CD4-positive, alpha-beta memory T cell (primary cell): ENCODE measurements at regions not wholly inside any gene's neighbourhood (a gene's known extent, or its start where the extent isn't known, plus 50 kb on each side); places are given as distances from the start of the nearest gene placed in this dataset.

Experiments
- CTCF ChIA-PET: fragments of 350-600 bp; sonication (Branson Sonifier 250); formaldehyde crosslinking; loops from one replicate; lab custom pipeline; 2021; ENCODE audit warnings: inconsistent platforms; ENCODE audit not compliant: partially characterized antibody; lab: Charles Lee
- POLR2A ChIA-PET: fragments of 350-600 bp; sonication (Branson Sonifier 250); formaldehyde crosslinking; loops from one replicate; lab custom pipeline; 2021; ENCODE audit not compliant: partially characterized antibody; lab: Charles Lee
- DNase-seq, 5 donors: peaks; one replicate each; pipeline versions ENCODE4 v3.0.0 to v3.0.0-alpha.2; 2020 to 2022; ENCODE audit warnings: mixed read lengths in 1 of 5
- H3K27ac ChIP-seq: one replicate; pipeline ENCODE4 v1.7.0; 2013; ENCODE audit warnings: low read depth, low read length
- H3K27me3 ChIP-seq: 2 replicates; pipeline ENCODE4 v1.7.0; 2013; ENCODE audit warnings: mild to moderate bottlenecking, low read length, moderate library complexity; ENCODE audit not compliant: insufficient read depth
- H3K36me3 ChIP-seq: 2 replicates; pipeline ENCODE4 v1.7.0; 2013; ENCODE audit warnings: mild to moderate bottlenecking, low read length, moderate library complexity; ENCODE audit not compliant: insufficient read depth
- H3K4me1 ChIP-seq: 2 replicates; pipeline ENCODE4 v1.7.0; 2013; ENCODE audit warnings: mild to moderate bottlenecking, low read length, moderate library complexity; ENCODE audit not compliant: insufficient read depth
- H3K4me3 ChIP-seq, 2 donors: one replicate each; pipeline ENCODE4 v1.7.0; 2013; ENCODE audit warnings: low read length in 2 of 2, mild to moderate bottlenecking in 1 of 2
- H3K9me3 ChIP-seq, 2 donors: one replicate each; pipeline ENCODE4 v1.7.0; 2013; ENCODE audit warnings: low read length in 2 of 2, control low read depth in 1 of 2; ENCODE audit not compliant: control insufficient read depth in 1 of 2
- H3K27ac Mint-ChIP-seq, 7 donors: one replicate each; pipeline ENCODE4 v1.8.0; 2020 to 2021; ENCODE audit warnings: mixed read lengths in 7 of 7, mild to moderate bottlenecking in 6 of 7, inconsistent platforms in 3 of 7, moderate library complexity in 3 of 7
- H3K27me3 Mint-ChIP-seq, 2 donors: one replicate each; pipeline ENCODE4 v1.8.0; 2020 to 2021; ENCODE audit warnings: mixed read lengths in 2 of 2
- H3K36me3 Mint-ChIP-seq, 2 donors: one replicate each; pipeline ENCODE4 v1.8.0; 2020 to 2021; ENCODE audit warnings: mixed read lengths in 2 of 2, inconsistent platforms in 1 of 2, mild to moderate bottlenecking in 1 of 2
- H3K4me1 Mint-ChIP-seq, 4 donors: one replicate each; pipeline ENCODE4 v1.8.0; 2020 to 2021; ENCODE audit warnings: mixed read lengths in 4 of 4, mild to moderate bottlenecking in 1 of 4
- H3K4me3 Mint-ChIP-seq, 8 donors: one replicate each; pipeline ENCODE4 v1.8.0; 2020 to 2021; ENCODE audit warnings: mixed read lengths in 8 of 8, mild to moderate bottlenecking in 7 of 8, moderate library complexity in 6 of 8, inconsistent platforms in 3 of 8
- H3K9me3 Mint-ChIP-seq, 8 donors: one replicate each; pipeline ENCODE4 v1.8.0; 2020 to 2021; ENCODE audit warnings: mixed read lengths in 8 of 8, mild to moderate bottlenecking in 5 of 8, inconsistent platforms in 3 of 8, moderate library complexity in 1 of 8
- intact Hi-C: fragments of 100-400 bp; cut with micrococcal nuclease; formaldehyde crosslinking; loops from one replicate; pipeline ENCODE4 v1.15.1; 2023

DNA sequence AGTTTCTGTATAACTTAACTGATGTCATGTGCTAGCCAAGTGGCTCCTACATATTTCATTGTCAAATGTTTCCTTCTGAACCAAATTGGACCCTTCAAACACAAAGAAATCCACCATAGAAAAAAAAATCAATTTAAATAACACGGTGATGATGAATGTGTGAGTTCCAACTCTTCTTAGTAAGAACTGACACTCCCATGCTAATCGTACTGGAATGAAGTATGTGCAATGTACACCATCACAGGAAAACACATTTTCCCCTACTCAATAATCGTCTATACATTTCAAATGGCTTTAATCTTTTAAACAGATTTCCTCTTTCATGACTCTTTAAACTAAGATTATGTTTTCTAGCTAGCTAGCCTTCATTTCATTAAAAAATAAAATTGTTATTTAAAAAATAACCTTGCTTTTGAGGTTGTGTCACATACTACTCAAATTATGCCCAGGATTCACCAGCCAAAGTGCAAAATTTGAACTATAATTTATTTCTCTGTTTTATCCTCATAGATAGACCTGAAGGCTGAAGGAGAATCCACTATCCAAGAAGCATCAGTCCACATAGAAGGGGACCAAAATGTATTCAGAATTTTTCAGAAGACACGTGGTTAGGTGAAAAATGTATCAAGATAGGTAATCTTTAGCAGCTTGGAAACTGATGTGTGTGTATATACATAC is 131.0 kb upstream of the ITGA1 start:
- Histone ChIP-seq H3K27me3 (no peaks in the 10 kb centered on the region), H3K27ac (no peak overlapping the region), H3K4me3 (no peak overlapping the region), H3K9me3 (no peaks in the 10 kb centered on the region), H3K4me1 (peaks cover 4% of the 10 kb centered on the region), H3K36me3 (no peaks in the 10 kb centered on the region)
- Mint-ChIP-seq H3K4me3 (no peak overlapping the region), H3K9me3 (no peaks in the 10 kb centered on the region), H3K27ac (no peak overlapping the region), H3K4me1 (no peaks in the 10 kb centered on the region), H3K27me3 (peaks cover 5 to 13% of the 10 kb centered on the region in 2 donors), H3K36me3 (no peaks in the 10 kb centered on the region)
- ChIA-PET CTCF (interaction anchor here (0.7 to 6.0 kb wide), 10 partner anchors 9 to 1699 kb away, joined by 3 to 37 read pairs (median 4); no protein-coding TSS in a partner anchor), POLR2A (no interaction called here)
- intact Hi-C loops: loop anchor here (1.0 to 2.0 kb wide), 3 partner anchors 258 to 1697 kb away; no protein-coding TSS in a partner anchor
- DNase-seq: peak in 1 of 5 donors; percentile 2

DNA sequence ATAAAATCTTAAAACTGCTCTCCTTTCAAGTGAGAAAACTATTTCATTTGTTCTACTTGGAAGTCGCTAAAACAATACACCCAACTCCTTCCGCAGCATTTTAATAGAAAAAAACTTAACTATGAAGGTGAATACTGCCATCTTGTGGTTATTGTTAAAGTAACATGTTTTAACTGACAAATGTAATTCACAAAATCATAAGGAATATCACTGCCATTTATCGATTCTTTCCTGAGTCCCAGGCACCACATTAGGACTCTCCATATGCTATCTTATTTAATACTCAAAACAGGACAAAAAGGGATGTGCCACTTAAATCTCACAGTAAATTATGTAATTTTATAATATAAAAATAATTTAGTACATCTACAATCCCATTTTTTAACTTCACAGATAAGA is 130.5 kb upstream of the ITGA1 start:
- Histone ChIP-seq H3K9me3 (no peaks in the 10 kb centered on the region), H3K27ac (no peak overlapping the region), H3K4me3 (no peak overlapping the region), H3K36me3 (no peaks in the 10 kb centered on the region), H3K4me1 (peaks cover 4% of the 10 kb centered on the region), H3K27me3 (no peaks in the 10 kb centered on the region)
- Mint-ChIP-seq H3K4me3 (no peak overlapping the region), H3K27me3 (peaks cover 3 to 12% of the 10 kb centered on the region in 2 donors), H3K27ac (no peak overlapping the region), H3K9me3 (no peaks in the 10 kb centered on the region), H3K4me1 (no peaks in the 10 kb centered on the region), H3K36me3 (no peaks in the 10 kb centered on the region)
- POLR2A ChIA-PET: no interaction called here
- CTCF ChIA-PET: interaction anchor here (0.7 to 6.0 kb wide), 11 partner anchors 9 to 1699 kb away, joined by 3 to 37 read pairs (median 4); no protein-coding TSS in a partner anchor
- intact Hi-C loops: loop anchor here (1.0 to 2.0 kb wide), 3 partner anchors 258 to 1698 kb away; no protein-coding TSS in a partner anchor
- DNase-seq: peak in 4 of 5 donors; percentile 45 to 53 (median 51)

DNA sequence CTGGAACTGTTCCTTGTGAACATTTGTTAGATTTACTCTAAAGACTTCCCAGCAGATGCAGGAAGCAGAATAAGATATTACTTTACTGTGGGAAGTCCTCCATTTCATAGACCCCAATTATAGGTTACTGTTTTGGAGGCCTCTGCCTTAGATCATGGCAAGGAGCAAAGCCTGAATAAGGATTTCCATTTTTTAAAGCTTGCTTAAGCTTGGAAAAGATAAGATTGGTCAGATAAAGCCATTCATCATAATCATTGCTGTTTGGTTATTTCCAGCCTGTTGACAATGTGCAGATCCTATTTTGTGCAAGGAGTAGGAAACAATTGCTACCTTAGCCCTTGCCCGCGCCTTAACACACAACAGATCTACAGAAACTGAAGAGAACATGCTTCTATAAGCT is 129.5 kb upstream of the ITGA1 start:
- H3K27ac ChIP-seq: no peak overlapping the region
- CTCF ChIA-PET: interaction anchor here (1.3 to 6.0 kb wide), 10 partner anchors 8 to 1700 kb away, joined by 3 to 37 read pairs (median 4); no protein-coding TSS in a partner anchor
- no peaks in the 10 kb centered on the region for H3K36me3 ChIP-seq
- H3K4me3 Mint-ChIP-seq: no peak overlapping the region
- intact Hi-C loops: no loop called here
- POLR2A ChIA-PET: no interaction called here
- H3K36me3 Mint-ChIP-seq: no peaks in the 10 kb centered on the region
- peaks cover 4% of the 10 kb centered on the region for H3K4me1 ChIP-seq
- H3K27me3 ChIP-seq: no peaks in the 10 kb centered on the region
- H3K27me3 Mint-ChIP-seq: peaks cover 3 to 12% of the 10 kb centered on the region in 2 donors
- no peaks in the 10 kb centered on the region for H3K9me3 ChIP-seq
- DNase-seq: no peak
- H3K4me1 Mint-ChIP-seq: no peaks in the 10 kb centered on the region
- H3K27ac Mint-ChIP-seq: no peak overlapping the region
- no peaks in the 10 kb centered on the region for H3K9me3 Mint-ChIP-seq
- H3K4me3 ChIP-seq: no peak overlapping the region

DNA sequence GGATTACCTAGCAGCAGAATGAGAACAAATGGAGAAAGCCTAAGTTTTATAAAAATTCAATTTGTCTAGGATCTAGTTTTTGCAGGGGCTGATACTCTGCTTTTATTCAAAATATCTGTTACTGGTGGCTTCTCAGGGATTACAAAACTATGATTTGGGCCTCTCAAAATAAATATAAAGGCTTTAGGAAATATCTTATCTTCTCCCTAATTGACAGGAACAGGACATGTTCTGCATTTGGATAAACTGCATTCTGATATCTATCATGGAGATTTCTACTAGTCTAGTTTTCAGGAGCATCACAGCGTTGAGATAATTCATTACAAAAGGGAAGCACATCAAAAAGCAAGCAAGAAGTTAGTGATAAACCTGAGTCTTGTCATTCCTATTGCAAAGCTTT is 127.1 kb upstream of the ITGA1 start:
- no peaks in the 10 kb centered on the region for H3K36me3 ChIP-seq
- no peak for DNase-seq
- CTCF ChIA-PET: interaction anchor here (1.1 to 6.0 kb wide), 2 partner anchors 1697 to 1701 kb away, joined by 4 to 37 read pairs; no protein-coding TSS in a partner anchor
- POLR2A ChIA-PET: no interaction called here
- Mint-ChIP-seq H3K4me1 (peaks cover 0 to 4% (median 2%) of the 10 kb centered on the region in 4 donors), H3K9me3 (no peaks in the 10 kb centered on the region), H3K27ac (no peak overlapping the region), H3K27me3 (peaks cover 1 to 3% of the 10 kb centered on the region in 2 donors), H3K36me3 (no peaks in the 10 kb centered on the region), H3K4me3 (no peak overlapping the region)
- peaks cover 4% of the 10 kb centered on the region for H3K4me1 ChIP-seq
- no peak overlapping the region for H3K27ac ChIP-seq
- intact Hi-C loops: no loop called here
- no peak overlapping the region for H3K4me3 ChIP-seq
- no peaks in the 10 kb centered on the region for H3K9me3 ChIP-seq
- H3K27me3 ChIP-seq: no peaks in the 10 kb centered on the region

DNA sequence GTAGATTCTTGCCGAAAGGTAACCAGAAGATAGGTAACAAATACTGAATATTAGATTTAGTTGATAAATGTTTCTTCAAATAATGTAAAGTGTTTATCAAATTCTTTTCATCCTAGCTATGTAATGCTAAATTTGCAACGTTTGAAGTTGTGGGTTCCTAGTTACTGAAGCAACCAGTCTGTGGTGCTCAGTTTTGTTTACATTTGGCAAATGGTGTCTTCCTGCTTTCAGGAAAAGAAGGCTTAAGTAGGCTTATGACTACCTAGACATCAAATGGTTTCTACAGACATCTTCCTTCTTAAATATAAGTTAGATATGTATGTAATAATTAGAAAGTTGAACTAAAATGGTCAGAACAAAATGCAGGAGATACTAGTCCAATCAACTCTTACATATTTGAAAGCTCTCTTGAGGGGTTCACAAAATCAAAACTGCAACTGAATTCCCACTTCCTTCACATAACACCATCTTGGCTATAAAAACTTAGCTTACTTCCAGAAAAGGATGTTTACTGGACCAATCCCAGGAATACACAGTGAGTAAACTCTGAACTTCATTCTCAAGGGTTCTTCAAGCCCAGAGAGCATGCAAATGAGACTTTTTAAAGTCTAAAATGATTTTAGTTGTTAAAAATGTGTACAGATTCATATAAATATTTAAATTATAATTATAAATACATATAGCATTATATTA is 125.7 kb upstream of the ITGA1 start:
- POLR2A ChIA-PET: no interaction called here
- H3K27ac ChIP-seq: no peak overlapping the region
- H3K27me3 Mint-ChIP-seq: peaks cover 1 to 3% of the 10 kb centered on the region in 2 donors
- H3K27me3 ChIP-seq: no peaks in the 10 kb centered on the region
- CTCF ChIA-PET: interaction anchor here (0.6 to 6.0 kb wide), 3 partner anchors 254 to 1699 kb away, joined by 3 to 37 read pairs (median 3); no protein-coding TSS in a partner anchor
- DNase-seq: no peak
- H3K36me3 ChIP-seq: no peaks in the 10 kb centered on the region
- intact Hi-C loops: no loop called here
- H3K9me3 Mint-ChIP-seq: no peaks in the 10 kb centered on the region
- no peak overlapping the region for H3K4me3 Mint-ChIP-seq
- no peak overlapping the region for H3K4me3 ChIP-seq
- no peak overlapping the region for H3K27ac Mint-ChIP-seq
- peaks cover 1% of the 10 kb centered on the region for H3K4me1 ChIP-seq
- peaks cover 0 to 4% (median 3%) of the 10 kb centered on the region in 4 donors for H3K4me1 Mint-ChIP-seq
- H3K9me3 ChIP-seq: no peaks in the 10 kb centered on the region
- no peaks in the 10 kb centered on the region for H3K36me3 Mint-ChIP-seq

DNA sequence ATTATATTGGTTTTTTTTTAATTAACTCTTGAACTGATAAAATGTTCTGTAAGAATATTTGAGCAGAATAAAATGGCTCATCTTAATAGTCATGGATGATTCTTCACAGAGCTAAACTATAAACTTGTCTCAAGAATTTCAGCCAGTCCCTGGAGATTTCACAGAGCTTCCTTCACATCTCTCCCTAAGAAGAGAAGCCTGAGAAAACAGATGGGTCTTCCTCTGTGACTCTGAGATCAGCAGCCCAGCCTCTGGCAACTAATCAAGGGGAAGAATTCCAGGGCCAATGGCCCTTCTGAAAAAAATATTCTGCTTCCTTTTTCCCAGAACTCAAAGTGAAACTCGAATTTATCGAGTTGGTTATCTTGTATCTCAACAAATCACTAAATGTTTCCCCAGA is 122.2 kb upstream of the ITGA1 start:
- no peak overlapping the region for H3K4me3 ChIP-seq
- Mint-ChIP-seq H3K9me3 (no peaks in the 10 kb centered on the region), H3K36me3 (no peaks in the 10 kb centered on the region), H3K27ac (peak overlapping the region in 2 of 7 donors; percentile 42 to 75), H3K27me3 (peaks cover 5 to 6% of the 10 kb centered on the region in 2 donors), H3K4me3 (no peak overlapping the region), H3K4me1 (peaks cover 0 to 4% (median 3%) of the 10 kb centered on the region in 4 donors)
- no peaks in the 10 kb centered on the region for H3K9me3 ChIP-seq
- ChIA-PET CTCF (interaction anchor here (1.1 to 2.5 kb wide), 6 partner anchors 8 to 1702 kb away, joined by 4 to 19 read pairs (median 8); no protein-coding TSS in a partner anchor), POLR2A (no interaction called here)
- no peak overlapping the region for H3K27ac ChIP-seq
- intact Hi-C loops: no loop called here
- DNase-seq: no peak
- H3K36me3 ChIP-seq: no peaks in the 10 kb centered on the region
- no peaks in the 10 kb centered on the region for H3K27me3 ChIP-seq
- H3K4me1 ChIP-seq: no peaks in the 10 kb centered on the region

DNA sequence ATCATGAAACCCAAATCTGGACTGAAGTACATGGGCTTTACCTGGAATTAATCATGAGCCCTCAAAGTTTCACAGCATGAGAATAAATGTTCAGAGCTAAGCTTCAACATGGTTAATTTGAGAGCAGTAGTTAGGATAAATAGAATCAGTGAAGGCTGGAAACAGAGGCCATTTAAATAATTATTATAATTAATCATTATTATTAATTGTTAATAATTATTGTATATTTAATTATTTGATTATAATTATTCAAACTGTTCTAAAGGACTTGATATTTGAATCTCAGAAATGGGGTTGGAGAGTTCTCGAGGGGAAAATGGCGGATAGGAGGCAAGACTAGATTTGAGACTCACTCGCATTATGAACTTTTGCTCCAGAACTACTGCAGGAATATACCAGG is 119.6 kb upstream of the ITGA1 start:
- Histone ChIP-seq H3K4me3 (no peak overlapping the region), H3K27me3 (no peaks in the 10 kb centered on the region), H3K27ac (no peak overlapping the region), H3K4me1 (no peaks in the 10 kb centered on the region), H3K9me3 (no peaks in the 10 kb centered on the region), H3K36me3 (no peaks in the 10 kb centered on the region)
- Mint-ChIP-seq H3K9me3 (no peaks in the 10 kb centered on the region), H3K27me3 (peaks cover 3 to 6% of the 10 kb centered on the region in 2 donors), H3K4me3 (no peak overlapping the region), H3K27ac (no peak overlapping the region), H3K4me1 (peaks cover 4 to 14% (median 7%) of the 10 kb centered on the region in 4 donors), H3K36me3 (no peaks in the 10 kb centered on the region)
- intact Hi-C loops: no loop called here
- ChIA-PET CTCF (no interaction called here), POLR2A (no interaction called here)
- DNase-seq: no peak
